ENCODE measurements at regions not wholly inside any gene's neighbourhood (a gene's known extent, or its start where the extent isn't known, plus 50 kb on each side); places are given as distances from the start of the nearest gene placed in this dataset.
"Not testable (repeated sequence)": the region's sequence is repeated elsewhere in the genome, so short reads cannot be mapped to it uniquely, and the experiment has no call there.

DNA sequence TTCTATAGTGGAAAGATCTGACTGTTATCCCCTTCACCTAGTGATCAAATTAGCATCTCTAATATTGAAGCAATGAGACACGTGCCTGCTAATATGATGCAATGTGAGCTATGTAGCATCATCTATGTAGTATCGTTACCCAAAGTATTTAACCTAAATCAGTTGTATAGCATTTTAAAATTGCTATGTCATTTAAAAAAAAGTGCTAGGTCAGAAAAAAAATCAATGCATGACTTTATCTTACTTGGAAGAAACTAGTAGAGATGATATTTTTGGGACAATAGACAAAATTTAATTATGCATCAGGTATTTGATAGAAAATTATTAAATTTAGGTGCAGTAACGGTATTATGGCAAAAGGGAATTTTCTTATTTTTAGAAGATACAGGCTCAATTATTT, 157.3 kb downstream of the CCDC71L start:
- H3K27ac ChIP-seq = no peak overlapping the region
- H3K27me3 ChIP-seq = no peaks in the 10 kb centered on the region
- no peaks in the 10 kb centered on the region for H3K36me3 ChIP-seq
- no peak overlapping the region for H3K4me3 ChIP-seq
- H3K4me1 ChIP-seq = no peaks in the 10 kb centered on the region
- intact Hi-C loops (cut with DNase I) = no loop called here
- H3K9me3 ChIP-seq = no peaks in the 10 kb centered on the region
- TF ChIP-seq, protein P1, sequence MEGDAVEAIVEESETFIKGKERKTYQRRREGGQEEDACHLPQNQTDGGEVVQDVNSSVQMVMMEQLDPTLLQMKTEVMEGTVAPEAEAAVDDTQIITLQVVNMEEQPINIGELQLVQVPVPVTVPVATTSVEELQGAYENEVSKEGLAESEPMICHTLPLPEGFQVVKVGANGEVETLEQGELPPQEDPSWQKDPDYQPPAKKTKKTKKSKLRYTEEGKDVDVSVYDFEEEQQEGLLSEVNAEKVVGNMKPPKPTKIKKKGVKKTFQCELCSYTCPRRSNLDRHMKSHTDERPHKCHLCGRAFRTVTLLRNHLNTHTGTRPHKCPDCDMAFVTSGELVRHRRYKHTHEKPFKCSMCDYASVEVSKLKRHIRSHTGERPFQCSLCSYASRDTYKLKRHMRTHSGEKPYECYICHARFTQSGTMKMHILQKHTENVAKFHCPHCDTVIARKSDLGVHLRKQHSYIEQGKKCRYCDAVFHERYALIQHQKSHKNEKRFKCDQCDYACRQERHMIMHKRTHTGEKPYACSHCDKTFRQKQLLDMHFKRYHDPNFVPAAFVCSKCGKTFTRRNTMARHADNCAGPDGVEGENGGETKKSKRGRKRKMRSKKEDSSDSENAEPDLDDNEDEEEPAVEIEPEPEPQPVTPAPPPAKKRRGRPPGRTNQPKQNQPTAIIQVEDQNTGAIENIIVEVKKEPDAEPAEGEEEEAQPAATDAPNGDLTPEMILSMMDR (IDR thresholded peaks at IDR 0.05) = no peak
- TF ChIP-seq POLR2AphosphoS5 (IDR thresholded peaks at IDR 0.05; ENCODE audit: insufficient read depth in 1 of 2, low read depth in 1 of 2) (no peak), POLR2A (IDR thresholded peaks at IDR 0.05) (no peak)
- no peak for DNase-seq (ENCODE audit: extremely low spot score in 2 of 2)

DNA sequence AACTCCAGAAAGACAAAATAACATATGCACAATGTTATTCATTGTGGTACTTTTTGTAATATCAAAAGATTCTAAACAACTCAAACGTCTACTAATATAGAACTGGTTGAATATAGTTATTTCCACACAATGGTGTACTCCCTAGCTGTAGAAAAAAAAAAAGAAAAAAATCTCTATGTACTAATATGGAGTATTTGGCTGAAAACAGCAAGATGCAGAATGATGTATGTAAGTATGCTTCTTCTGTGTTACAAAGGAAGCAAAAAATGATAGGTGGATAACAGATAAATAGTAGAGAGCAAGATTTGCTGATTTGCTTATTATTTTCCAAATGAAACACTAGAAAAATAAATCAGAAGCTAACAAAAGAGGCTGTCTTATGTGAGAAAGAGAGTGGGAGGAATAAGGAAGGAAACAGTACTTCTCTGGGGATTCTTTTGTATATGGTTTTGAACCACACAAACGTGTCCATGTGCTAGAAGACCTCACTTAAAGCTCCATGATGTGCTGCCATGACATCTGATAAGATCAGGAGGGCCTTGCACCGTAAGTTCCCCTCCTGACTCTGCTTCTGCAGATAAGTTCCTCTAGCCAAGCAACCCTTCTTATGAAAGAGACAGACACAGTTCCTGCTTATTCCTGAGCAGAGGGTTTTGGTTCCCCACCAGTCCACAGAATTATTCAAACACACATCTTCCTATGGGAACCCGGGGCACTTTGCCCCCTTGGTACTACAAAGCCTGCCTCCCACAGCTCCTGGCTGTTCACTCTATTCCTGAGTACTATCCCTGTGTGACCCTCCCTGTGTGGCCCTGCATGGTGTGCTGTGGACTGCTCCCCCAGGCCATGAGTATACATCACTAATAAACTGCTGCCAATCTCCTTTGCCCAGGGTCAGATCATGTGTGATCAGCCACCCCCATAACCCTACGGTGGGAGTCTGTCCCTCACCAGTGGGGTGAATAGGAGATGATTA, 159.1 kb downstream of the CCDC71L start:
- Histone ChIP-seq H3K4me1 (no peaks in the 10 kb centered on the region), H3K36me3 (no peaks in the 10 kb centered on the region), H3K4me3 (no peak overlapping the region), H3K27me3 (no peaks in the 10 kb centered on the region), H3K27ac (no peak overlapping the region), H3K9me3 (no peaks in the 10 kb centered on the region)
- no peak for DNase-seq (ENCODE audit: extremely low spot score in 2 of 2)
- intact Hi-C loops (cut with DNase I) = no loop called here
- no peak for TF ChIP-seq POLR2AphosphoS5 (IDR thresholded peaks at IDR 0.05; ENCODE audit: insufficient read depth in 1 of 2, low read depth in 1 of 2)
- TF ChIP-seq POLR2A (IDR thresholded peaks at IDR 0.05) = no peak
- TF ChIP-seq, protein P1 (IDR thresholded peaks at IDR 0.05) = no peak

DNA sequence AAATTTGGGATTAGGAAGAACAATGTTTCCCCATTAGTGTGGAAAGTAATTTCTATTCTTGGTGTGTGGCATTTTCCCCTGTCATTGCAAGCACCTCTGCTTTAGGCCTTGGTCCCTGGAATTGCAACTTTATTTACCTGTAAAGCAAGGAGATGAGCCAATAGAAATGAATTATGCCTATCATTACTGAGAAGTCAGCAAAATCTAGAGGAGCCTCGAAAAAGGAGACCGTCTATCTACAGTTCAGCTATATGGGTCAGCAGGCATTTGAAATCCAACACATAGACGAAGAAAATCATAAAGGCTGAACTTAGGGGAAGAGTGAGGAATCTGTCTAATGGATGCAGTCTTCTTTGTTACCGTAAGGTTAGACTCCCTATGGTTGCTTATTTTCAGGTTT, 161.1 kb downstream of the CCDC71L start:
- TF ChIP-seq, protein P1 (IDR thresholded peaks at IDR 0.05) = no peak
- TF ChIP-seq POLR2AphosphoS5 (IDR thresholded peaks at IDR 0.05; ENCODE audit: insufficient read depth in 1 of 2, low read depth in 1 of 2) = no peak
- TF ChIP-seq POLR2A (IDR thresholded peaks at IDR 0.05) = no peak
- Histone ChIP-seq H3K27me3 (no peaks in the 10 kb centered on the region), H3K36me3 (no peaks in the 10 kb centered on the region), H3K4me3 (no peak overlapping the region), H3K9me3 (no peaks in the 10 kb centered on the region), H3K27ac (no peak overlapping the region), H3K4me1 (no peaks in the 10 kb centered on the region)
- intact Hi-C loops (cut with DNase I) = no loop called here
- no peak for DNase-seq (ENCODE audit: extremely low spot score in 2 of 2)

DNA sequence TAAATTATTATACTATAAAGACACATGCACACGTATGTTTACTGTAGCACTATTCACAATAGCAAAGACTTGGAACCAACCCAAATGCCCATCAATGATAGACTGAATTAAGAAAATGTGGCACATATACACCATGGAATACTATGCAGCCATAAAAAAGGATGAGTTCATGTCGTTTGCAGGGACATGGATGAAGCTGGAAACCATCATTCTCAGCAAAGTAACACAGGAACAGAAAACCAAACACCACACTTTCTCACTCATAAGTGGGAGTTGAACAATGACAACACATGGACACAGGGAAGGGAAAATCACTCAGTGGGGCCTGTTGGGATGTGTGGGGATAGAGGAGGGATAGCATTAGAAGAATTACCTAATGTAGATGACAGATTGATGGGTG, 163.0 kb downstream of the CCDC71L start:
- H3K9me3 ChIP-seq; H3K27me3 ChIP-seq; H3K4me1 ChIP-seq; DNase-seq (ENCODE audit: extremely low spot score in 2 of 2); H3K36me3 ChIP-seq; H3K27ac ChIP-seq; intact Hi-C loops (cut with DNase I); H3K4me3 ChIP-seq: not testable (repeated sequence)

DNA sequence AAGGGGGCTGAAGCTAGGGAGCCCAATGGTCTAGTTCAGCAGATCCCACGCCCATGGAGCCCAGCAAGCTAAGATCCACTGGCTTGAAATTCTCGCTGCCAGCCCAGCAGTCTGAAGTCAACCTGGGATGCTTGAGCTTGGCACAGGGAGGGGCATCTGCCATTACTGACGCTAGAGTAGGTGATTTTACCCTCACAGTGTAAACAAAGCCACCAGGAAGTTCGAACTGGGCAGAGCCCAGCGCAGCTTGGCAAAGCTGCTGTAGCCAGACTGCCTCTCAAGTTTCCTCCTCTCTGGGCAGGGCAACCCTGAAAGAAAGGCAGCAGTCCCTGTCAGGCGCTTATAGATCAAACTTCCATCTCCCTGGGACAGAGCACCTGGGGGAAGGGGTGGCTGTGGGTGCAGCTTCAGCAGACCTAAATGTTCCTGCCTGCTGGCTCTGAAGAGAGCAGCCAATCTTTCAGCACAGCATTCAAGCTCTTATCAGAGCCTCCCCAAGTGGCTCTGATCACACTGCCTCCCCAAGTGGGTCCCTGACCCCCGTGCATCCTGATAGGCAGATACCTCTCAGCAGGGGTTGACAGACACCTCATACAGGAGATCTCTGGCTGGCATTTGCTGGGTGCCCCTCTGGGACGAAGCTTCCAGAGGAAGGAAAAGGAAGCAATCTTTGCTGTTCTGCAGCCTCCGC, 167.8 kb downstream of the CCDC71L start:
- H3K9me3 ChIP-seq = no peaks in the 10 kb centered on the region
- no peaks in the 10 kb centered on the region for H3K4me1 ChIP-seq
- no peaks in the 10 kb centered on the region for H3K27me3 ChIP-seq
- H3K36me3 ChIP-seq = no peaks in the 10 kb centered on the region
- no peak overlapping the region for H3K4me3 ChIP-seq
- intact Hi-C loops (cut with DNase I) = no loop called here
- TF ChIP-seq POLR2AphosphoS5 (IDR thresholded peaks at IDR 0.05; ENCODE audit: insufficient read depth in 1 of 2, low read depth in 1 of 2) = no peak
- no peak for TF ChIP-seq POLR2A (IDR thresholded peaks at IDR 0.05)
- TF ChIP-seq, protein P1 (IDR thresholded peaks at IDR 0.05) = no peak
- no peak overlapping the region for H3K27ac ChIP-seq
- DNase-seq (ENCODE audit: extremely low spot score in 2 of 2) = no peak
